ENCODE measurements at regions not wholly inside any gene's neighbourhood (a gene's known extent, or its start where the extent isn't known, plus 50 kb on each side); places are given as distances from the start of the nearest gene placed in this dataset.
A peak's percentile ranks its signal among the peaks of the same experiment; 100 is the strongest.

GRCh38 chr1:198391393-198392020, 149.0 kb downstream of the ATP6V1G3 start:
- no peak overlapping the region for H3K4me3 ChIP-seq (ENCODE audit: low read length)
- TF ChIP-seq CTCF (conservative IDR thresholded peaks at IDR 0.05; ENCODE audit: low read length): no peak
- DNase-seq (ENCODE audit: low read depth): no peak

GRCh38 chr1:198387587-198387986, 152.9 kb downstream of the ATP6V1G3 start:
- peak; percentile 78 for DNase-seq (ENCODE audit: low read depth)
- no peak for TF ChIP-seq CTCF (conservative IDR thresholded peaks at IDR 0.05; ENCODE audit: low read length)
- H3K4me3 ChIP-seq (ENCODE audit: low read length): no peak overlapping the region

GRCh38 chr1:198380275-198380674, 160.2 kb downstream of the ATP6V1G3 start:
- TF ChIP-seq CTCF (conservative IDR thresholded peaks at IDR 0.05; ENCODE audit: low read length): no peak
- DNase-seq (ENCODE audit: low read depth): no peak
- H3K4me3 ChIP-seq (ENCODE audit: low read length): no peak overlapping the region

- TF ChIP-seq CTCF (conservative IDR thresholded peaks at IDR 0.05; ENCODE audit: low read length): no peak
- DNase-seq (ENCODE audit: low read depth): no peak
- no peak overlapping the region for H3K4me3 ChIP-seq (ENCODE audit: low read length)
Observed at GRCh38 chr1:198377702-198378101, 162.8 kb downstream of the ATP6V1G3 start.

GRCh38 chr1:198374288-198374687, 166.2 kb downstream of the ATP6V1G3 start:
- no peak overlapping the region for H3K4me3 ChIP-seq (ENCODE audit: low read length)
- no peak for DNase-seq (ENCODE audit: low read depth)
- no peak for TF ChIP-seq CTCF (conservative IDR thresholded peaks at IDR 0.05; ENCODE audit: low read length)

- peak; percentile 28 for DNase-seq (ENCODE audit: low read depth)
- no peak overlapping the region for H3K4me3 ChIP-seq (ENCODE audit: low read length)
- no peak for TF ChIP-seq CTCF (conservative IDR thresholded peaks at IDR 0.05; ENCODE audit: low read length)
Observed at GRCh38 chr1:198373376-198373775, 167.1 kb downstream of the ATP6V1G3 start.

All from AG10803 (cell line).